Colonic mucosa (tissue), 4 donors: ENCODE measurements at regions not wholly inside any gene's neighbourhood (a gene's known extent, or its start where the extent isn't known, plus 50 kb on each side); places are given as distances from the start of the nearest gene placed in this dataset.

Experiments
- DNase-seq: peaks from one replicate; pipeline ENCODE4 v3.0.0-alpha.2; 2020
- H3K27ac ChIP-seq: fragments of 200-600 bp; one replicate; pipeline ENCODE4 v1.8.0; 2021
- H3K27me3 ChIP-seq: fragments of 200-600 bp; one replicate; pipeline ENCODE4 v1.8.0; 2021
- H3K36me3 ChIP-seq: fragments of 200-600 bp; one replicate; pipeline ENCODE4 v1.8.0; 2021
- H3K4me1 ChIP-seq: fragments of 200-600 bp; one replicate; pipeline ENCODE4 v1.8.0; 2021; ENCODE audit warnings: mild to moderate bottlenecking
- H3K4me3 ChIP-seq: fragments of 200-600 bp; one replicate; pipeline ENCODE4 v1.8.0; 2021
- H3K9ac ChIP-seq, 2 donors: one replicate each; pipeline ENCODE4 v1.7.0; 2013; ENCODE audit warnings: control low read depth in 2 of 2, low read depth in 2 of 2, low read length in 2 of 2
- H3K9me3 ChIP-seq: fragments of 200-600 bp; one replicate; pipeline ENCODE4 v1.8.0; 2021
- CTCF ChIP-seq: fragments of 200-600 bp; IDR thresholded peaks from one replicate; pipeline ENCODE4 v1.8.0; 2022; ENCODE audit warnings: antibody characterized with exemption, mild to moderate bottlenecking
- intact Hi-C: fragments of 100-400 bp; cut with DNase I; formaldehyde crosslinking; loops from one replicate; pipeline ENCODE4 v1.14.1; 2022
- donor health status: healthy.
- donor health status: DM: no; HTN: no; CAD: no.
- donor health status: DM: no; HTN: no; CAD: no.

- no peak for DNase-seq
- Histone ChIP-seq H3K9me3 (no peaks in the 10 kb centered on the region), H3K36me3 (no peaks in the 10 kb centered on the region), H3K4me3 (no peak overlapping the region), H3K27ac (no peak overlapping the region), H3K27me3 (no peaks in the 10 kb centered on the region), H3K9ac (no peak overlapping the region), H3K4me1 (no peaks in the 10 kb centered on the region)
- TF ChIP-seq CTCF, result no peak
- intact Hi-C loops, result no loop called here
Measured at GRCh38 chr2:222064286-222064685, 234.5 kb downstream of the PAX3 start.

GRCh38 chr2:222058819-222059445 lies 239.9 kb downstream of the PAX3 start:
- Histone ChIP-seq H3K4me3 (no peak overlapping the region), H3K27ac (no peak overlapping the region), H3K9ac (no peak overlapping the region), H3K27me3 (no peaks in the 10 kb centered on the region), H3K36me3 (no peaks in the 10 kb centered on the region), H3K9me3 (no peaks in the 10 kb centered on the region), H3K4me1 (no peaks in the 10 kb centered on the region)
- TF ChIP-seq CTCF, result no peak
- intact Hi-C loops, result loop anchor here (5.0 to 10.0 kb wide), 2 partner anchors 506 to 553 kb away; no protein-coding TSS in a partner anchor
- no peak for DNase-seq

GRCh38 chr2:222057347-222058073 lies 241.3 kb downstream of the PAX3 start:
- Histone ChIP-seq H3K27ac (no peak overlapping the region), H3K4me1 (no peaks in the 10 kb centered on the region), H3K27me3 (no peaks in the 10 kb centered on the region), H3K9me3 (no peaks in the 10 kb centered on the region), H3K9ac (no peak overlapping the region), H3K4me3 (no peak overlapping the region), H3K36me3 (no peaks in the 10 kb centered on the region)
- TF ChIP-seq CTCF, result peak; percentile 49
- DNase-seq, result no peak
- intact Hi-C loops, result loop anchor here (5.0 to 10.0 kb wide), 2 partner anchors 507 to 555 kb away; no protein-coding TSS in a partner anchor

GRCh38 chr2:222055328-222055727 lies 243.5 kb downstream of the PAX3 start:
- DNase-seq, result no peak
- Histone ChIP-seq H3K9me3 (no peaks in the 10 kb centered on the region), H3K27ac (no peak overlapping the region), H3K4me3 (no peak overlapping the region), H3K9ac (no peak overlapping the region), H3K4me1 (no peaks in the 10 kb centered on the region), H3K27me3 (no peaks in the 10 kb centered on the region), H3K36me3 (no peaks in the 10 kb centered on the region)
- intact Hi-C loops, result loop anchor here (5.0 to 10.0 kb wide), 2 partner anchors 509 to 557 kb away; no protein-coding TSS in a partner anchor
- TF ChIP-seq CTCF, result no peak

- intact Hi-C loops, result loop anchor here (5.0 to 10.0 kb wide), 2 partner anchors 510 to 557 kb away; no protein-coding TSS in a partner anchor
- Histone ChIP-seq H3K27ac (no peak overlapping the region), H3K27me3 (no peaks in the 10 kb centered on the region)
Measured at GRCh38 chr2:222054813-222055212, 244.0 kb downstream of the PAX3 start.

More at GRCh38 chr2:222054813-222055212, 244.0 kb downstream of the PAX3 start:
- H3K36me3 ChIP-seq, result no peaks in the 10 kb centered on the region
- no peak for TF ChIP-seq CTCF
- DNase-seq, result no peak
- H3K4me3 ChIP-seq, result no peak overlapping the region
- H3K9me3 ChIP-seq, result no peaks in the 10 kb centered on the region
- no peaks in the 10 kb centered on the region for H3K4me1 ChIP-seq
- H3K9ac ChIP-seq, result no peak overlapping the region
